ENCODE measurements at regions not wholly inside any gene's neighbourhood (a gene's known extent, or its start where the extent isn't known, plus 50 kb on each side); places are given as distances from the start of the nearest gene placed in this dataset.

- TF ChIP-seq CTCF (IDR thresholded peaks at IDR 0.05) (no peak), SP1 (CRISPR knock-in tag; conservative IDR thresholded peaks at IDR 0.05) (no peak)
These were observed 711.1 kb downstream of the CBLN2 start for GRCh38 chr18:71832946-71833617.
